ENCODE measurements at regions not wholly inside any gene's neighbourhood (a gene's known extent, or its start where the extent isn't known, plus 50 kb on each side); places are given as distances from the start of the nearest gene placed in this dataset.

- TF ChIP-seq CTCF (IDR thresholded peaks at IDR 0.05; ENCODE audit: low read depth, low read length), result no peak
- TF ChIP-seq EZH2phosphoT487 (IDR thresholded peaks at IDR 0.05; ENCODE audit: low read depth), result no peak
Observed at GRCh38 chr13:68417801-68418200, 1187.7 kb upstream of the PCDH9 start.
